Smooth muscle cell (in vitro differentiated cells): ENCODE measurements at regions not wholly inside any gene's neighbourhood (a gene's known extent, or its start where the extent isn't known, plus 50 kb on each side); places are given as distances from the start of the nearest gene placed in this dataset.

Experiments
- DNase-seq: peaks from one replicate; lab custom pipeline; 2025; ENCODE audit not compliant: unreplicated experiment; lab: John Stamatoyannopoulos, UW
- H2AFZ ChIP-seq: fragments of 200-600 bp; sonication (generic); 2 replicates; pipeline ENCODE4 v1.6.0; 2016; ENCODE audit warnings: antibody characterized with exemption, low read depth, mild to moderate bottlenecking
- H3F3A ChIP-seq: fragments of 200-600 bp; sonication (generic); 2 replicates; pipeline ENCODE4 v1.6.0; 2017; ENCODE audit warnings: antibody characterized with exemption, low read depth
- H3K27ac ChIP-seq: fragments of 200-600 bp; sonication (generic); 2 replicates; pipeline ENCODE4 v1.5.1; 2016; ENCODE audit warnings: low read depth, mild to moderate bottlenecking
- H3K27me3 ChIP-seq: fragments of 200-600 bp; sonication (generic); 2 replicates; pipeline ENCODE4 v1.6.1; 2016; ENCODE audit warnings: low read depth, mild to moderate bottlenecking
- H3K36me3 ChIP-seq: fragments of 200-600 bp; sonication (generic); 2 replicates; pipeline ENCODE4 v1.5.1; 2016; ENCODE audit warnings: low read depth
- H3K4me1 ChIP-seq: fragments of 200-600 bp; sonication (generic); 2 replicates; pipeline ENCODE4 v1.5.1; 2016; ENCODE audit warnings: low read depth
- H3K4me2 ChIP-seq: fragments of 200-600 bp; sonication (generic); 2 replicates; pipeline ENCODE4 v1.6.0; 2016; ENCODE audit warnings: mild to moderate bottlenecking
- H3K4me3 ChIP-seq: fragments of 200-600 bp; sonication (generic); 2 replicates; pipeline ENCODE4 v1.5.1; 2016; ENCODE audit warnings: mild to moderate bottlenecking
- H3K79me2 ChIP-seq: fragments of 200-600 bp; sonication (generic); 2 replicates; pipeline ENCODE4 v1.6.0; 2016; ENCODE audit warnings: low read depth, mild to moderate bottlenecking
- H3K9ac ChIP-seq: fragments of 200-600 bp; sonication (generic); 2 replicates; pipeline ENCODE4 v1.6.0; 2016; ENCODE audit warnings: low read depth
- H3K9me3 ChIP-seq: fragments of 200-600 bp; sonication (generic); replicated peaks from 2 replicates; pipeline ENCODE4 v1.5.1; 2016; ENCODE audit warnings: low read depth
- H4K20me1 ChIP-seq: fragments of 200-600 bp; sonication (generic); 2 replicates; pipeline ENCODE4 v1.6.0; 2016; ENCODE audit warnings: low read depth
- CTCF ChIP-seq: fragments of 200-600 bp; sonication (generic); IDR thresholded peaks from 2 replicates; pipeline ENCODE4 v1.5.1; 2017; ENCODE audit warnings: borderline replicate concordance, mild to moderate bottlenecking, antibody characterized with exemption; ENCODE audit not compliant: insufficient read depth, poor library complexity, severe bottlenecking
- WGBS: methylation state at CpG from one replicate; pipeline ENCODE4 v1.1.7; 2016; ENCODE audit warnings: low lambda C conversion rate; 5-methylcytosine and 5-hydroxymethylcytosine counted together

- Histone ChIP-seq H3K79me2 (no peaks in the 10 kb centered on the region), H3K27me3 (no peaks in the 10 kb centered on the region), H3K4me1 (no peaks in the 10 kb centered on the region), H3F3A (no peaks in the 10 kb centered on the region), H3K4me2 (no peak overlapping the region), H2AFZ (peak overlapping the region; percentile 38), H3K9me3 (no peaks in the 10 kb centered on the region), H4K20me1 (no peaks in the 10 kb centered on the region), H3K9ac (no peak overlapping the region), H3K4me3 (no peak overlapping the region), H3K36me3 (no peaks in the 10 kb centered on the region), H3K27ac (no peak overlapping the region)
- no peak for TF ChIP-seq CTCF
- WGBS = 85% methylated on average over 3 of the region's 3 CpGs
- DNase-seq = no peak
These were observed 99.4 kb downstream of the HDGFL1 start for GRCh38 chr6:22668717-22669116.

GRCh38 chr6:22670605-22671004 is 101.2 kb downstream of the HDGFL1 start:
- H3K4me2 ChIP-seq = no peak overlapping the region
- H3F3A ChIP-seq = no peaks in the 10 kb centered on the region
- WGBS = 96% methylated on average over 4 of the region's 4 CpGs
- no peaks in the 10 kb centered on the region for H3K9me3 ChIP-seq
- no peak overlapping the region for H2AFZ ChIP-seq
- no peak for DNase-seq
- no peak for TF ChIP-seq CTCF
- no peaks in the 10 kb centered on the region for H4K20me1 ChIP-seq
- H3K4me3 ChIP-seq = no peak overlapping the region
- H3K9ac ChIP-seq = no peak overlapping the region
- no peak overlapping the region for H3K27ac ChIP-seq
- H3K79me2 ChIP-seq = no peaks in the 10 kb centered on the region
- H3K36me3 ChIP-seq = no peaks in the 10 kb centered on the region
- no peaks in the 10 kb centered on the region for H3K4me1 ChIP-seq
- no peaks in the 10 kb centered on the region for H3K27me3 ChIP-seq

- no peaks in the 10 kb centered on the region for H3K4me1 ChIP-seq
- no peak overlapping the region for H2AFZ ChIP-seq
- no peaks in the 10 kb centered on the region for H4K20me1 ChIP-seq
- H3K27me3 ChIP-seq = no peaks in the 10 kb centered on the region
- H3K79me2 ChIP-seq = no peaks in the 10 kb centered on the region
- TF ChIP-seq CTCF = no peak
- no peak overlapping the region for H3K4me2 ChIP-seq
- no peak overlapping the region for H3K9ac ChIP-seq
- H3K9me3 ChIP-seq = no peaks in the 10 kb centered on the region
- no peak overlapping the region for H3K4me3 ChIP-seq
- H3K27ac ChIP-seq = no peak overlapping the region
- no peaks in the 10 kb centered on the region for H3F3A ChIP-seq
- no peaks in the 10 kb centered on the region for H3K36me3 ChIP-seq
- no peak for DNase-seq
- WGBS = 93% methylated on average over 3 of the region's 3 CpGs
These were observed 104.1 kb downstream of the HDGFL1 start for GRCh38 chr6:22673474-22673873.

GRCh38 chr6:22680950-22681349 is 111.6 kb downstream of the HDGFL1 start:
- H2AFZ ChIP-seq = no peak overlapping the region
- H3K27ac ChIP-seq = no peak overlapping the region
- no peaks in the 10 kb centered on the region for H3K4me1 ChIP-seq
- no peak overlapping the region for H3K4me3 ChIP-seq
- no peak overlapping the region for H3K9ac ChIP-seq
- no peaks in the 10 kb centered on the region for H3K9me3 ChIP-seq
- no peaks in the 10 kb centered on the region for H3K79me2 ChIP-seq
- no peaks in the 10 kb centered on the region for H3F3A ChIP-seq
- no peak for TF ChIP-seq CTCF
- WGBS = 93% methylated on average over 7 of the region's 7 CpGs
- H4K20me1 ChIP-seq = no peaks in the 10 kb centered on the region
- DNase-seq = no peak
- H3K36me3 ChIP-seq = no peaks in the 10 kb centered on the region
- no peak overlapping the region for H3K4me2 ChIP-seq
- no peaks in the 10 kb centered on the region for H3K27me3 ChIP-seq
